GM23338 (cell line): ENCODE measurements at regions not wholly inside any gene's neighbourhood (a gene's known extent, or its start where the extent isn't known, plus 50 kb on each side); places are given as distances from the start of the nearest gene placed in this dataset.

Experiments
- ATAC-seq: fragments of 200-7000 bp; cut with Tn5 transposase; 3 replicates; pipeline ENCODE4 v1.9.1; 2020
- DNase-seq: peaks from one replicate; pipeline ENCODE4 v3.0.0-alpha.2; 2015; ENCODE audit warnings: low spot score
- H2AFZ ChIP-seq: fragments of 200-600 bp; sonication (generic); 2 replicates; pipeline ENCODE4 v1.8.0; 2016; ENCODE audit warnings: antibody characterized with exemption, mild to moderate bottlenecking, moderate library complexity
- H3F3A ChIP-seq: fragments of 200-600 bp; sonication (generic); replicated peaks from 2 replicates; pipeline ENCODE4 v1.8.0; 2017; ENCODE audit warnings: antibody characterized with exemption, mixed run types, low read depth
- H3K27ac ChIP-seq: fragments of 200-600 bp; sonication (generic); 2 replicates; pipeline ENCODE4 v1.6.1; 2016; ENCODE audit warnings: low read depth
- H3K27me3 ChIP-seq: fragments of 200-600 bp; sonication (generic); 2 replicates; pipeline ENCODE4 v1.8.0; 2016; ENCODE audit warnings: mild to moderate bottlenecking, mixed run types, moderate library complexity; ENCODE audit not compliant: insufficient read depth
- H3K36me3 ChIP-seq: fragments of 200-600 bp; sonication (generic); 2 replicates; pipeline ENCODE4 v1.8.0; 2016; ENCODE audit warnings: mild to moderate bottlenecking; ENCODE audit not compliant: insufficient read depth
- H3K4me1 ChIP-seq: fragments of 200-600 bp; sonication (generic); 2 replicates; pipeline ENCODE4 v1.8.0; 2016; ENCODE audit warnings: mild to moderate bottlenecking, moderate library complexity; ENCODE audit not compliant: insufficient read depth
- H3K4me2 ChIP-seq: fragments of 200-600 bp; sonication (generic); 2 replicates; pipeline ENCODE4 v1.7.1; 2017; ENCODE audit warnings: mixed run types
- H3K4me3 ChIP-seq: fragments of 200-600 bp; sonication (generic); 2 replicates; pipeline ENCODE4 v1.6.1; 2016; ENCODE audit warnings: mixed run types
- H3K79me2 ChIP-seq: fragments of 200-600 bp; sonication (generic); replicated peaks from 2 replicates; pipeline ENCODE4 v1.8.0; 2017; ENCODE audit warnings: mild to moderate bottlenecking; ENCODE audit not compliant: insufficient read depth
- H3K9me2 ChIP-seq: fragments of 200-600 bp; sonication (generic); 2 replicates; pipeline ENCODE4 v1.8.0; 2017; ENCODE audit not compliant: insufficient read depth
- H4K20me1 ChIP-seq: fragments of 200-600 bp; sonication (generic); replicated peaks from 2 replicates; pipeline ENCODE4 v1.8.0; 2017; ENCODE audit warnings: mild to moderate bottlenecking; ENCODE audit not compliant: insufficient read depth
- H3K27ac Mint-ChIP-seq: 2 replicates; pipeline ENCODE4 v1.8.0; 2020; ENCODE audit warnings: inconsistent platforms, mild to moderate bottlenecking, moderate library complexity, mixed read lengths
- H3K27me3 Mint-ChIP-seq: 3 replicates; pipeline ENCODE4 v1.8.0; 2022; ENCODE audit warnings: low read depth, mild to moderate bottlenecking, moderate library complexity, mixed read lengths, inconsistent platforms; ENCODE audit not compliant: insufficient read depth, poor library complexity
- H3K36me3 Mint-ChIP-seq: 3 replicates; pipeline ENCODE4 v1.8.0; 2021; ENCODE audit warnings: low read depth, mild to moderate bottlenecking, inconsistent platforms, moderate library complexity, mixed read lengths
- H3K4me1 Mint-ChIP-seq: 3 replicates; pipeline ENCODE4 v1.8.0; 2020; ENCODE audit warnings: mild to moderate bottlenecking, inconsistent platforms, mixed read lengths
- H3K4me3 Mint-ChIP-seq: 3 replicates; pipeline ENCODE4 v1.8.0; 2021; ENCODE audit warnings: moderate library complexity, mild to moderate bottlenecking, inconsistent platforms, mixed read lengths
- H3K9me3 Mint-ChIP-seq: 3 replicates; pipeline ENCODE4 v1.8.0; 2020; ENCODE audit warnings: moderate library complexity, mild to moderate bottlenecking, inconsistent platforms, mixed read lengths
- CREB1 ChIP-seq: fragments of 250-450 bp; sonication (Bioruptor Pico); IDR thresholded peaks from 2 replicates; pipeline ENCODE4 v1.5.0; 2020; ENCODE audit warnings: low read depth, mild to moderate bottlenecking, moderate library complexity
- EZH2 ChIP-seq: fragments of 200-600 bp; sonication (generic); IDR thresholded peaks from one replicate; pipeline ENCODE4 v1.8.0; 2017; ENCODE audit warnings: antibody characterized with exemption, mild to moderate bottlenecking, low read depth; ENCODE audit not compliant: unreplicated experiment
- EZH2phosphoT487 ChIP-seq: fragments of 200-600 bp; sonication (generic); IDR thresholded peaks from one replicate; pipeline ENCODE4 v1.8.1; 2018; ENCODE audit warnings: antibody characterized with exemption; ENCODE audit not compliant: unreplicated experiment
- JUNB ChIP-seq: IDR thresholded peaks from one replicate; pipeline ENCODE4 v1.6.1; 2016; ENCODE audit warnings: antibody characterized with exemption; ENCODE audit not compliant: unreplicated experiment
- NANOG ChIP-seq: IDR thresholded peaks from 2 replicates; pipeline ENCODE4 v1.6.1; 2016; ENCODE audit warnings: antibody characterized with exemption, borderline replicate concordance
- POLR2AphosphoS5 ChIP-seq: IDR thresholded peaks from 2 replicates; pipeline ENCODE4 v1.6.1; 2016; ENCODE audit warnings: antibody characterized with exemption, low read depth
- REST ChIP-seq: IDR thresholded peaks from one replicate; pipeline ENCODE4 v1.6.1; 2018; ENCODE audit warnings: antibody characterized with exemption; ENCODE audit not compliant: unreplicated experiment
- STAT1 ChIP-seq: IDR thresholded peaks from one replicate; pipeline ENCODE4 v1.6.1; 2016; ENCODE audit warnings: antibody characterized with exemption; ENCODE audit not compliant: unreplicated experiment
- ZNF114 ChIP-seq: fragments of 250-450 bp; sonication (Bioruptor Pico); IDR thresholded peaks from 2 replicates; pipeline ENCODE4 v1.5.0; 2020; ENCODE audit warnings: mild to moderate bottlenecking, moderate library complexity
- ZNF331 ChIP-seq: fragments of 250-450 bp; sonication (Bioruptor Pico); IDR thresholded peaks from 2 replicates; pipeline ENCODE4 v1.5.0; 2020; ENCODE audit warnings: low read depth, mild to moderate bottlenecking, moderate library complexity
- ZNF462 ChIP-seq: fragments of 250-450 bp; sonication (Bioruptor Pico); IDR thresholded peaks from 2 replicates; pipeline ENCODE4 v1.5.0; 2020; ENCODE audit warnings: mild to moderate bottlenecking, moderate library complexity
- TF ChIP-seq, protein P1 (sequence below), 2 experiments: fragments of 200-600 bp in 1 of 2; sonication (generic) in 1 of 2; conservative IDR thresholded peaks; 2 replicates each; pipeline versions ENCODE4 v1.5.1 to v1.6.1; 2016 to 2017; ENCODE audit warnings: antibody characterized with exemption in 2 of 2, low read depth in 2 of 2, mild to moderate bottlenecking in 2 of 2, moderate library complexity in 1 of 2
- TF ChIP-seq, protein P2 (sequence below): IDR thresholded peaks from 2 replicates; pipeline ENCODE4 v1.6.1; 2016; ENCODE audit warnings: antibody characterized with exemption

DNA sequence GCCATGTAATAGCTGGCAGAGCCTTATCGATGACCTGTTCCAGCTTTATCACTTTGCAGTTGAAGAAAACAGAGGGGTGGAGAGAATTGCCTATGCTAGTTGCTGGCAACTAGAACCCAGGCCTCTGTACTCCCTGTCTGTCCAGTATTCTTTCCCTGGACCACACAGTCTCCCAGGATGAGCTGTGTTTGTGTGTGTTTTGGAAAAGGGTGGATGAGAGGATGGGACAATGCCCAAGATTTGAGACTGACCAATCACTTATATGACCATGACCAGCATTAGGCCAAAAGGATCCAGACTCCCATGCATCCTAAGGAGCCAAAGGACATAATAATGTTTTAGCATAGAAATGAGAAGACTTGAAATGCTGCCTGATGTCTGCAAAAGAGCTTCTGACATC lies 102.6 kb downstream of the CD200R1L start:
- Histone ChIP-seq H3K27me3 (no peaks in the 10 kb centered on the region), H3K36me3 (no peaks in the 10 kb centered on the region), H3K27ac (no peak overlapping the region), H3K9me2 (no peaks in the 10 kb centered on the region), H3K4me1 (peaks cover 6% of the 10 kb centered on the region; the same call in 1 of the 2 replicates), H3K4me2 (no peak overlapping the region), H3K4me3 (no peak overlapping the region), H2AFZ (no peak overlapping the region), H3K79me2 (no peaks in the 10 kb centered on the region), H3F3A (no peaks in the 10 kb centered on the region), H4K20me1 (no peaks in the 10 kb centered on the region)
- H3K9me3 Mint-ChIP-seq: no peaks in the 10 kb centered on the region
- H3K4me3 Mint-ChIP-seq: no peak overlapping the region
- TF ChIP-seq ZNF114 (CRISPR knock-in tag) (no peak), JUNB (no peak), STAT1 (no peak), NANOG (no peak), REST (no peak), EZH2phosphoT487 (no peak), ZNF462 (CRISPR knock-in tag) (no peak), ZNF331 (CRISPR knock-in tag) (no peak), POLR2AphosphoS5 (no peak), CREB1 (no peak), EZH2 (no peak)
- TF ChIP-seq, protein P1, sequence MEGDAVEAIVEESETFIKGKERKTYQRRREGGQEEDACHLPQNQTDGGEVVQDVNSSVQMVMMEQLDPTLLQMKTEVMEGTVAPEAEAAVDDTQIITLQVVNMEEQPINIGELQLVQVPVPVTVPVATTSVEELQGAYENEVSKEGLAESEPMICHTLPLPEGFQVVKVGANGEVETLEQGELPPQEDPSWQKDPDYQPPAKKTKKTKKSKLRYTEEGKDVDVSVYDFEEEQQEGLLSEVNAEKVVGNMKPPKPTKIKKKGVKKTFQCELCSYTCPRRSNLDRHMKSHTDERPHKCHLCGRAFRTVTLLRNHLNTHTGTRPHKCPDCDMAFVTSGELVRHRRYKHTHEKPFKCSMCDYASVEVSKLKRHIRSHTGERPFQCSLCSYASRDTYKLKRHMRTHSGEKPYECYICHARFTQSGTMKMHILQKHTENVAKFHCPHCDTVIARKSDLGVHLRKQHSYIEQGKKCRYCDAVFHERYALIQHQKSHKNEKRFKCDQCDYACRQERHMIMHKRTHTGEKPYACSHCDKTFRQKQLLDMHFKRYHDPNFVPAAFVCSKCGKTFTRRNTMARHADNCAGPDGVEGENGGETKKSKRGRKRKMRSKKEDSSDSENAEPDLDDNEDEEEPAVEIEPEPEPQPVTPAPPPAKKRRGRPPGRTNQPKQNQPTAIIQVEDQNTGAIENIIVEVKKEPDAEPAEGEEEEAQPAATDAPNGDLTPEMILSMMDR (conservative IDR thresholded peaks at IDR 0.05; ENCODE audit: low read depth in 2 of 2): no peak
- TF ChIP-seq, protein P2, sequence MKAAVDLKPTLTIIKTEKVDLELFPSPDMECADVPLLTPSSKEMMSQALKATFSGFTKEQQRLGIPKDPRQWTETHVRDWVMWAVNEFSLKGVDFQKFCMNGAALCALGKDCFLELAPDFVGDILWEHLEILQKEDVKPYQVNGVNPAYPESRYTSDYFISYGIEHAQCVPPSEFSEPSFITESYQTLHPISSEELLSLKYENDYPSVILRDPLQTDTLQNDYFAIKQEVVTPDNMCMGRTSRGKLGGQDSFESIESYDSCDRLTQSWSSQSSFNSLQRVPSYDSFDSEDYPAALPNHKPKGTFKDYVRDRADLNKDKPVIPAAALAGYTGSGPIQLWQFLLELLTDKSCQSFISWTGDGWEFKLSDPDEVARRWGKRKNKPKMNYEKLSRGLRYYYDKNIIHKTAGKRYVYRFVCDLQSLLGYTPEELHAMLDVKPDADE: no peak
- no peak overlapping the region for H3K27ac Mint-ChIP-seq
- peaks cover 20% of the 10 kb centered on the region for H3K4me1 Mint-ChIP-seq
- peaks cover 4% of the 10 kb centered on the region for H3K27me3 Mint-ChIP-seq
- DNase-seq: no peak
- no peak for ATAC-seq
- H3K36me3 Mint-ChIP-seq: no peaks in the 10 kb centered on the region
